AML-193 (cell line): ENCODE measurements at regions not wholly inside any gene's neighbourhood (a gene's known extent, or its start where the extent isn't known, plus 50 kb on each side); places are given as distances from the start of the nearest gene placed in this dataset.
A peak's percentile ranks its signal among the peaks of the same experiment; 100 is the strongest.

Source experiments
- DNase-seq, 2 experiments: peaks; one replicate each; lab custom pipeline; 2025; lab: John Stamatoyannopoulos, UW

DNA sequence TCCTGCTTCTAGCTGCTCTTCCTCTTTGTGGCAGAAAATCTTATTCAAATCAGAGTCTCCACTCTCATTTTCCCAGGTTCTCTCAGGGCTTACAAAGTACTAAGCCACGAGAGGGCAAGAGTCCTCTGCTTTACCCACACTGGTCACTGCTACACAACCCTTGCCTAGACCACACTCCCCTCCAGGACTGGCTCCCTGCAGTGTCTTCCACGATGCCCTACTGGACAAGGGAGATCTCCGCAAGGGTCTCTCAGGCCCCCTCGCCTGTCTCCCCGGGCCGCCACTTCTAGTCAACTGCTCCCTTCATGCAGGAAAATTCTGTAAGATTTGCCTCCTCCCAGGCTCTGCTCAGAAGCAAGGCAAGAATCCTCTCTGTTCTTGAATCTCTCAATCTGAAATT, 319.6 kb downstream of the RRAGC start:
- no peak for DNase-seq

DNA sequence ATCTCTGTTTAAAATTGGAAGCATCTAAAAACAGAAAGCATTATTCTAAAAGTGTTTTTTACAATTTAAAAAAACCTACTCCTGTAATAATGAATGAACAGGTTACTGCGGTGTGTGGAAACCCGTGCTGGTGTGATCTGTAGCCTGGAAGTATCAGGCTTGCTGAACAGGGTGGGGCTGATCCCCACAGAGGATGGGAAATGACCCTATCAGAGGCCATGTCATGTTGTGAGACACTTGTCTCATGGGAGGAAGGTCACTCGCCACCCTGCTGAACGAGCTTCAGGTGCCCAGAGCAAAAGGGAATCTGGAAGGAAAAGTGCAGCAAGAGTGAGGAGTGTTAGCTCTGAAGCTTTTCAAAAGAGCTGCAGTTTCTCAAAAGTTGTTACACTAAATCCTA, 320.7 kb downstream of the RRAGC start:
- no peak for DNase-seq

DNA sequence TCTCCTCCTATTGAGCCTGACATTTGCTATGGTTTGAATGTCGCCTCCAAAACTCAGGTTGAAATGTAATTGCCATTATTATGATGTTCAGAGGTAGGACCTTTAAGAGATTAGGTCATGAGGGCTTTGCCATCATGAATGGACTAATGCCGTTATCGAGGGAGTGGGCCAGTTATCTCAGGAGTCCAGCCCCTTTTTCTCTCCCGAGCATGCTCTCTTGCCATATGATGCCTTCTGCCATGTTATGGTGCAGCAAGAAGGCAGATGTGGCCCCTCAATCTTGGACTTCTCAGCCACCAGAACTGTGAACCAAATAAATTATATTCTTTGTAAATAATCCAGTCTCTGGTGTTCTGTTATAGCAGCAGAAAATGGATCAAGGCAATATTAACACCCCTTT, 323.5 kb downstream of the RRAGC start:
- no peak for DNase-seq

DNA sequence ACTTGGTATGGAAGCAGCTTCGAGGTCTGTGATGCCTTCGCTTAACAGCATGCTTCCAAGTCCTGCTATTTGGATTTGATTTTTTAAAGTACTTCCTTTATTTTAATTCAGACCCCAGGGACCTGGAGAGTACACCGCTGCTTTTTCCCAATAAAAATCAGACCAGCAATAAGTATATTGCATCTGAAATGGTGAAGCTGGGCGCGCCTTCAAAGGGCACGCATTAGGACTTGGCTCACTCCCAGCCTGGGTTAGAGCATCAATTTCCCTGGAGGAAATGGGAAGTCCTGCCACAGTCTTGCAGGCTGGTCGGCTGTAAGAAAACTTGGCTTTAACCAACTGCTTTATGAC, 325.1 kb downstream of the RRAGC start:
- DNase-seq: no peak

DNA sequence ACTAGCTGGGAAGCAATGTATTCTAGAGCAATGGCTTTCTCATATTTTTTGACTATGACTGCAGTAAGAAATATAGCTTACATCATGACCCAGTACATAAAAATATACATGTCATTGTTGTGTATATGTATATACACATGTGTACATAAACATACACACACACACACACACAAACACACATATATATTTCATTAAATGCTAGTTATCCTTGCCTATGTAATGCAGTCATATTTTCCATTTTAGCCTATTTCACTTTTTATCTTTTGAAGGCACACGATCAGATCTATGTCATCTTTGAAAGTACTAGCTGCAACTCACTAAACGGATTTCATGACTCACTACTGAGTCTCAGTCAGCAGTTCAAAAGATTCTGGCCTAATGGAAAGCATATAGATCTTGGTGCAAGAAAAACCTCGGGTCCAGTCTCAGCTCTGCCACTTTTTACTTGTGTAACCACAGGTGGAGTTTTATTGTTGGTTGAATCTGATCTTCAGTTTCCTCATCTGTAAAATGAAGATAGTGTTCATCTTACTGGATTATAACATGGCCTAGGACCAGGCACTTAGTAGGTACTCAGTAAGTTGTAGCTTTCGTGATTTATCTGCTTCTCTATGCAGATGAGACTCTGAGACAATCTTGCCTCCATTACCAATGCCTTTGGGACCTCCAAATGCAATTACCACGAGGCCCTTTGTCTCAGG, 325.6 kb downstream of the RRAGC start:
- DNase-seq: no peak

DNA sequence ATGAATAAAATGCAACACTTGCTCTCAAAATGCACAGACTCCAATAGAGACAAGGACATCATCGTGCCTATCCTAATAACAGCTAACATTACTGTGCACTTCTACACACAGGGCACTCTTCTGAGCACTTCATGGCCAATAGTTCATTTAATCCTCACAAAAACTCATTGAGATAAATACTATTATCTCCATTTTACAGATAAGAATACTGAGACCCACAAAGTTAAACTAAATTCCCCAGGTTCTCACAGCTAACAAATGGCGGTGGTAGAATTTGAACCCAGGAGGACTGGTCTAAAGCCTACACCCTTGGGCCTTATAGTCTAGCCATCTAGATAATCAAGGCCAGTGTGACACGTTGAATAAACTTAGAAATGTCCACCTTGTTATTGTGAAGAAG, 328.6 kb downstream of the RRAGC start:
- no peak for DNase-seq

DNA sequence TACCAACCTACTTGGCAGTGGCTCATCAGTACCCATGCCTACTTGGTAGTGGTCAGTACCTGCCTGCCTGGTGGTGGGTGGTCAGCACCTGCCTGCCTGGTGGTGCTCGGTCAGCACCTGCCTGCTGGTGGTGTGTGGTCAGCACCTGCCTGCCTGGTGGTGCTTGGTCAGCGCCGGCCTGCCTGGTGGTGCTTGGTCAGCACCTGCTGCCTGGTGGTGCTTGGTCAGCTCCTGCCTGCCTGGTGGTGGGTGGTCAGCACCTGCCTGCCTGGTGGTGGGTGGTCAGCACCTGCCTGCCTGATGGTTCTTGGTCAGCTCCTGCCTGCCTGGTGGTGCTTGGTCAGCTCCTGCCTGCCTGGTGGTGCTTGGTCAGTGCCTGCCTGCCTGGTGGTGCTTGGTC, 329.6 kb downstream of the RRAGC start:
- no peak for DNase-seq

DNA sequence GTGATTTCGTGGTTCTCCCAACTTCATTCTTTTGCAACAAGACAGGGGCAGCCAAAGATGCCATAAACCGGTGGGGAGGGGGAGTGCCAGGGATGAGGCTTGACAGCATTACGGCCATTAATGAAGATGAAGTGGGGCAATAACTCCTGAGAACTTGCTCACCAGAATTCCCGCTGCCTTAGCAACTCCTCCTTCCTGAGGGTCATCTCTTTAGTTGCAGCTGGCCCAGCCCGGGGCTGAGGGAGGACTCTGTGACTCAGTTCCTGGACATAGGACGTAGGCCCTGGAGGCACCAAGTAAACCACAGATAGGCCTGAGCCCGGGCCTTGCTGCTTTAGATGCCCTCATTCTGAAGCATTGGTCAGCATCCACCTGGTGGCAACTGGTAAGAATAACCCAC, 330.2 kb downstream of the RRAGC start:
- no peak for DNase-seq

DNA sequence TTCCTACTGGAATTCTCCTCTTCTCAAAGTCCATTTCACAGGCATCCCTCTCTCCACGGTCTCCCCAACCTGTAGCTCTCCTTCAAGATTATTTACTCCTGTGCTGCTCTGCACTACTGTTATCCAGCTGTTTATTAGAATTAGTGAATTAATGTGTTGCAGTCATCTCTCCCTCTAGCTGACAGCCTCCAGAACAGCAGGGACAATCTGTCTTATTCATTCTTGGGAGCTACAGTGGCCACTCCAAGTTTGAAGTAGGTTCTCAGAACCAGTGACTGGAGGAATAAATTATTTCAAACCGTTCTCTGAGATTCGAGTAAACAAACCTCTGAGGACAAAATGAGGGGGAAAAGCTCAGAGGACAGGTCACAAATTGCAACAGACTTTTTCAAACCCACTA, 330.9 kb downstream of the RRAGC start:
- DNase-seq: no peak

DNA sequence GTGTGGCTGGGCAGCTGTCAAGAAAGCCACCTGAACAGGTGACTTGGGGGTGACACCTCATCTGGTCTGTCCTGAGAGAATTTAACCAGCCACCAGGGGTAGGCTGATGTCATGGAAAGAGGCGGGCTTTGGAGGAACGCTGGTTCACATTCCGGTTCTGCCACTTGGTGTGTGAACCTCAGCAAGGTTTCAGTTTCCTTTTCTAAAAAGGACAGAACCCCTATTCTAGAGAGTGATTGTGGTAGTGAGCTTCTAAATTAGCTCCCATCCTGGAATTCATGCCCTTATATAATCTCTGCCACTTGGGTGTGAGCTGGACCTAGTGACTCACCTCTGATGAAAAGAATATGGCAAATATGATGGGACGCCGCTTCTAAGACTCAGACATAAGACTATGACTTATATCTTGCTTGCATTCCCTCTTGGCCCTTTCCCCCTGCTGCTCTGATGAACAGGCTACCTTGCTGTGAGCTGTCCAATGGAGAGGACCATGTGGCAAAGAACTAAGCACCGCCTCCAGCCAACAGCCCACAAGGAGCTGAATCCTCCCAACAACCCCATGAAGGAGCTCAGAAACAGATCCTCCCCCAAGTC, 332.1 kb downstream of the RRAGC start:
- DNase-seq: no peak

DNA sequence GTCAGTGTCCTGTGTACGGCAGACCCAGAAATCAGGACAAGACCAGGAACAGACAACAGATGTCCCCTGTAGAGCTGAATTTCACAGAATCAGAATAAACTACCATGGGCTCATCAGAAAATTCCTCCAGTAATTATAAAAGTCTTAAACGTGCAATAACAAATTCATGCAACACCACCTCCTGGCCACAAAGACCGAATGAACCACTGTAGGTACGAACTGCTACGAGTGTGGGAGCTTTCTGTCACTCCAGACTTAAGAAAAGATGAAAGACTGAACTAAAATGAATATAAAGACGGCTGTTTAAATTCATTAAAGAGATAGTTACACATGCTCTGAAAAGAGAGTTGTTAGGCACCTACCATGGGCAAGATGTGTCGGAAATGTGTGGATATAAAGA, 333.5 kb downstream of the RRAGC start:
- no peak for DNase-seq

DNA sequence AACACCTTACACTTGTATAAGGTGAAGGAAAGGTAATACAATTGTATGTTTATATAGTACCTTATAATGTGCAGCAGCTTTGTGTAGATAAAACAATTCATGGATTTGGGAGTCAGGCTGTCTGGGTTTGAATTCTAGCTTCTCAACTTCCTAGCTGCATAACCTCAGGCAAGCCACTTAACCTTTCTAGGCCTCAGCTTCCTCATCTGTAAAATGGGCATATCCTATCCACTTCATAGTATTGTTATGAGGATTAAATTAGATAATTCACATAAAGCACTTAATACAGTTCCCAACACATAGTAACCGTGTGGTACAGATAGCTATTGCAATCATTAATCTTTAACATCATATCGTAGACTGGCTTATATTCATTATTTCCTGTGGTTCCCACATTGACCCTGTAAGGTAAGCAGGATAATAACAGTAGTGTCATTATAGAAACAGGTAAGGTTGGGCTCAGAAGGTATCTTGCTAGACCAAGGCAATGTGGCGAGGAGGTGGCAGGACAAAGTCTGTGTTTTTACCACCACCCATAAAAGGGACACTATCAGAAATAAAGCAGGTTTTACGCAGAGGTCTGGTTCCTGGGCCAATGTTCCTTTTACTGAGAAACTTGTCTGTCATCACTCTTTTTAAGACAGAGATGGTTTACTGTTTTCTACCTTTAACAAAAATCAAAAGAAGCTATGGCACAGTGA, 334.1 kb downstream of the RRAGC start:
- DNase-seq: no peak

DNA sequence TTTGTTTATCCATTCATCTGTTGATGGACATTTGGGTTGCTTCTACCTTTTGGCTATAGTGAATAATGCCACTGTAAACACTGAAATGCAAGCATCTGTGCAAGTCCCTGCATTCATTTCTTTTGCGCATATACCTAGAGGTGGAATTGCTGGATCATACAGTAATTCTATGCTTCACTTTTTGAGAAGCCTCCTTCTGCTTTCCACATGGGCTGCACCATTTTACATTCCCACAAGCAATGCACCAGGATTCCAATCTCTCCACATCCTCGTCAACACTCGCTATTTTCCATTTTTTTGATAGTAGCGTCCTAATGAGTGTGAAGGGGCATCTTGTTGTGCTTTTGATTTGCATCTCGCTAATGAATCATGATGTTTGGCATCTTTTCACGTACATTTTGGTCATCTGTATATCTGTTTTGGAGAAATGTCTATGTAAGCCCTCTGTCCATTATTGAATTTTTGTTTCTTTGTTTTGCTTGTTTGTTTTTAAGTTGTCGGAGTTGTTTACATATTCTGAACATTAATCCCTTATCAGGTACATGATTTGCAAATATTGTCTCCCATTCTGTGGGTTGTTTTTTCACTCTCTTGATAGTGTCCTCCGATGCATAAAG, 335.4 kb downstream of the RRAGC start:
- DNase-seq: no peak

DNA sequence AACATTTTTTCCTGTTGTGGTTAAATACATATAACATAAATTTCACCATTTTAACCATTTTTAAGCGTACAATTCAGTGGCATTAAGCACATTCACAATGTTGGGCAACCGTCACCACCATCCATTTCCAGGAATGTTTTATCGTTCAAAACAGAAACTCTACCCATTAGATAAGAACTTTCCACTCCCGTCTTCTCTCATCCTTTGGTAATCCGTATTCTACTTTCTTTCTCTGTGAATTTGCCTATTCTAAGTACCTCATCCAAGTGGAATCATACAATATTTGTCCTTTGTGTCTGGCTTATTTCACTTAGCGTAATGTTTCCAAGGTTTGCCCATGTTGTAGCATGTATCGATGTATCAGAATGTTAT, 336.0 kb downstream of the RRAGC start:
- no peak for DNase-seq

DNA sequence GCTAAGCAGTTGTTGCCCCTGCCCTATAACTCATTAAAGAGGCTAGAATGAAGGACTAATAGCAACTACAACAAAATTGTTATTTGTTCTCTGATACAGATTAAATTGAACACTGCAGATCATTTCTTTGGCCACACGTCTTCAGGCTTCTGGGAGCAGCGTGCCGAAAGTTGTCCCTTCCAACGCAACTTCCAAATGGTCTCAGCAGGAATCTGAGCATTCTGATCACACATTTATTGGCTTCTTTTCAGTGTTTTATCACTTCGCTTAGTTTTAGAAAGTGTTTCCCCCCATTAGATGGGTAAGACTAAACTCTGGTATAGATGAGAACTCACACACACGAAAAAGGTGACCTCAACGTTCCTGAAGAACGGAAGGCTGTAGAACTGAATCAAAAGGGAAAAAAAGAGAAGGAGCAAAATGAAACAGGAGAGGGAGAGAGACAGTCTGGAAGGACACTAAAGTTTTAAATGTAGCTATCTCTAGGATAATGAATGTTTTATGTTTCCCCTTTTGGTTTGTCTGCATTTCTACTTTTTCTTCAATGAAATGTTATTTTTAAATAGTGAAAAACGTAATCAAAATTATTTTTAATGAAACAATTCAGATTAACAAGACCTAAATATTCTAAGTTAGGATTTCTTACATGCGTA, 336.5 kb downstream of the RRAGC start:
- DNase-seq: no peak

DNA sequence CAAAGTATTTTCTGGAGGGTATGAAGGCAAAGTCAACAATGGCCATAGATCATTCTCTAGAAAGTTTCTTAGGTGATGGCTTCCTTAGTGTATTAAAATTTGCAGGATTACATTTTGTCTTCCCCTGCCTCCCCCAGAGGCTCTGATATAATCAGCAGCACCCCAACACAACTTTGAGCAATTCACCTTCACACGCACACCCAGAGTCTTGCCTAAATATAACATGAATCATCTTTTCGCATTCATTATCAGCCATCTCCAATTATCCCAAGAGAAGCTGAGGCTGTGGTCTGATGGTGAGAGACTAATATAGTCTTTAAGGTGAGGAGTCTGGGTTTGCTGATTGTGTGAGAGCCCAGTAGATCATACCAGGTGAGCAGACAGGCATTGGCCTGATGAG, 343.0 kb downstream of the RRAGC start:
- no peak for DNase-seq

DNA sequence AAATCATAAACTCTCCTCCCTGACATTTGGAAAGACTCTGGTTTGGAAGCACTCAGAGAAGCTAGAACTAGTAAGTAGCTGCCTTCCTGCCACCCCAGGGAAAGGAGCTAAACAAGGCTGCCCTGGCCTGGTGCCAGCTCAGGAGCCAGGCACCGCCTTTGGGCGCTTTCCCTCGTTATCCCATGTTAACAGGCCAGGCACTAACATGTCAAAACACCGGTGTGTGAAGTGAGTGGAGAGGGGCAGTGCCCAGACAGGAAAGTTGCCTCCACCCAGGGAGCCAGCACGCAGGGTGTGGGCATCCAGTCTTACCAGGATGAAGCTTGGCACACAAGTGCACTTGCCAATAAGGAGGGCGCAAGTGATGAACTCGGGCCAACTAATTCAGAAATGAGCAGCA, 346.8 kb downstream of the RRAGC start:
- DNase-seq: no peak

DNA sequence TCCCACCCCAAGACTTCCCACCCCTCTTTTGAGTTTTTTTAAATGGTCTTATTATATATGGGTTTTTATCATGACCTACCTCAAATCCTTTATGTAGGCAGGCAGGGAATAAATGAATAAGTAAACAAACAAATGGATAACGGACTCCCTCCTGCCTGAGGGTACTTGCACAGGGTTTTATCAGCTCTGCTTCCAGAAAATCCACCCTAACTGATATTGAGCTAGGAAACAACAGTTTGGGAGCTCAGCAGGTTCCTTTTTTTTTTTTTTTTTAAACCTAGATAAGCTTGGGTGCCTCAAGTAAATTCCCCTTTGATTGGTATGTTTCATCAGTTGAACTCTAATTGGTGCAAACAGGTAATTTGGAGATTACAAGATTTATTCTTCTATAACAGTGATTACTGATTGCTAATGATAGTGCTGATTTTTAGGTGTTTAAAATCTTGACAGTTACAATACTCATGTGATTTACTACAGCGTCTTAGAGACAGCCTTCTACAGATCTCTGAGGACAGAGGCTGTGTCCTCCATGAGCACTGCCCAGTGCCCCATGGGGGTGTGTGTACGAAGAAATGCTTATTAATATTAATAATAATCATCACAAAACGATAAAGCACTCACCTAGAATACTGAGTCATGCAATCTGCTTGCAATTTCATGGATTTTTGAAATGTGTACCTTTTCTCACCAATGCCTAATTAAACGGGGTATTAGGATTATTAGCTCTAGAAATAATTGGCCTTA, 347.4 kb downstream of the RRAGC start:
- DNase-seq: no peak

DNA sequence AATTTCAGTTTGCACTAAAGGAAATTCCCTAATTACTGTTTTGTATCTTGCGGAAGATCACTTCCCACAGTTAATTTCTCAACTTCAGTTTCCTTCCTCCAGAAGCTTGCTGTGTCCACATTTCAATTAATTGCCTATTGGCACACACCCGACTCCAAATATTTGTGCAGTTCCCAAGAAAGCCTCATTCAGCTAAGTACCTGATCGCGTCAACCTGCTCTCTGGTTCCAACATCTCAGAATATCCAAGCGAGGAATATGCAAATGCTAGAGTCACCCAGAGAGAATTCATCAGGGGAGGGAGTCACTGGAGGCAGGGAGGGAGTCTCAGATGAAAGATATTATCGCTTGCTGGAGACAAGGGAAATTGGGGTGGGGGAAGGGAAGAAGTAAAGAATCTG, 351.3 kb downstream of the RRAGC start:
- peak; percentile 81 to 84 for DNase-seq

DNA sequence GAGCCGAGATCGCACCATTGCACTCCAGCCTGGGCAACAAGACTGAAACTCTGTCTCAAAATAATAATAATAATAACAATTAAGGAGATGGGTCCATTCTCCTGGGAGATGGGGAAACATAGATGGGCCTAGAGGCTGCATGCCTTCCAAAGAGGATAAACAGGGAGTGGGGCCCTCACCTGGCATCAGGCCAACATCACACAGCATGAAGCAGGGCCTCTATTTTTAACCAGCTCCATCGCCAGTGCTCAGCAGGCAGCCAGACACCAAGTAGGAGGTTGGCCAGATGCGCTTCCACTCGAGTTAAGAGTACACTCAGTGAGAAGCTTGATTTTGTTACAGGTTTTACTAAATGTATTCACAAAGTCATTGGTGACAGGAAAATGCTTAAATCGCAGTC, 352.0 kb downstream of the RRAGC start:
- no peak for DNase-seq

DNA sequence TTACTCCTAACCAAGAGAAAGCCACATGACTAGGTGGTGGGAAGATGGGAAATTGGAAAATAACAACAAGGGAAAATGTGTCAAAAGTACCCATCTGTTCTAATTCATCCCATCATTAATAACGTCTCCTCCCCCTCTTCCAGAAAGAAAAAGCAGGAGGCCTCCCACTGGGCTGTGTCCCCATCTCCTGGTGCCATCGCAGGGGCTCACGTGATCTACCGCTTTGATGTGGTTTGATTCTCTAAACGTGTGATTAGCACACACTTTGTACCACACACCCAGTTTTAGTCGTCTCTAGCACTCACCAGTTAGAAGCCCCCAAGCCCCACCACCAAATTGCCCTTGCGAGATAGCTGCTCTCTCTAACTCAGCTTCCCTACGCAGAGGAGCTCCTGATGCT, 353.6 kb downstream of the RRAGC start:
- no peak for DNase-seq

DNA sequence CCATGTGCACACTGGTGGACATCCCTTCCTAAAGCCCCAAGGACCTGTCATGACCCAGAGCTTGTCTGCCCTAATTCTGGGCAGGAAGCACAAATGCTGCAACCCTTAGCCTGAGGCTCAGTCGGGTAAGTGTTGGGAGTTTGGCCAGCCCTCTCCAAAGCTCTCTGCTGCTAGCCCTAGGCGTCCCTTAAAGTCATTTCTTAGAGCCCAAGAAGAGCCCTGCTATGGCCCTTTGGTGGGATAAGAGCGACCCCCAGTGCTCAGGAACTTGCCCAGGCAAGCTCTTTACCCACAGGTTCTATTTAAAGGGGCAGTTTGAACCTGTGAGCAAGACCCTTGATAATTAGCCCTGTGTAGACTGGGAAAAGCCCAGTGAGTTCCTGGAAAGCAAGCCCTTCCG, 356.8 kb downstream of the RRAGC start:
- DNase-seq: peak; percentile 26 to 54
